Loucy (cell line): ENCODE measurements at regions not wholly inside any gene's neighbourhood (a gene's known extent, or its start where the extent isn't known, plus 50 kb on each side); places are given as distances from the start of the nearest gene placed in this dataset.

ENCODE experiments used
- CTCF ChIP-seq: fragments of 200-600 bp; sonication (generic); conservative IDR thresholded peaks from 2 replicates; pipeline ENCODE4 v1.5.1; 2014; ENCODE audit warnings: mild to moderate bottlenecking, antibody characterized with exemption, low read length
- EZH2phosphoT487 ChIP-seq: fragments of 200-600 bp; IDR thresholded peaks from 2 replicates; pipeline ENCODE4 v1.6.1; 2018; ENCODE audit warnings: antibody characterized with exemption, mild to moderate bottlenecking, moderate library complexity, borderline replicate concordance

DNA sequence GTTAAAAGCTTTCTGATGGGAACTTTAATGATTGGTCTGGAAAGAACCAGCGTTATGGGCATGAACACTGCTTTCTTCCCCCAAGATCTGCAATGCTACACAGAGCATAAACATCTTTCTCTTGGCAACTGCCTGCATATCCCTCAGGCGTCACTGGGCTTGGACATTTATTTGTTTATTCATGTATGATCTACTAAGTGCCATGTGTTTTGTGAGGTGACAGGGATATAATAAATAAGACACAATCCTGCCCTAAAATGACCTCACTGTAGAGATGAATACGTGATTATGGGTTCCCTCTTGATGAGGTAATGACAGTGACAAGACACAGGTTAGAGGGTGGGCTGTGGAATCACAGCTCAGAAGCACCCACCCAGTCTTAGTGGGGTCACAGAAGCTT is 485.3 kb downstream of the PDCD6IP start:
- TF ChIP-seq CTCF: no peak
- TF ChIP-seq EZH2phosphoT487: no peak
